ENCODE measurements at regions not wholly inside any gene's neighbourhood (a gene's known extent, or its start where the extent isn't known, plus 50 kb on each side); places are given as distances from the start of the nearest gene placed in this dataset.

- H3K4me1 ChIP-seq (ENCODE audit: insufficient read depth, low read length) = no peaks in the 10 kb centered on the region
- H2AFZ ChIP-seq (ENCODE audit: low read length) = no peak overlapping the region
- Mint-ChIP-seq H3K27ac (no peak overlapping the region), H3K4me1 (no peaks in the 10 kb centered on the region), H3K27me3 (ENCODE audit: low read depth) (no peaks in the 10 kb centered on the region; the same call in 1 of the 2 replicates), H3K36me3 (ENCODE audit: insufficient read depth in 1 of 3, low read depth in 3 of 3) (peaks cover 0 to 12% (median 0%) of the 10 kb centered on the region in 3 experiments; a peak in 3 of 7 replicates), H3K9me3 (peaks cover 31 to 78% of the 10 kb centered on the region in 2 experiments), H3K4me3 (no peak overlapping the region)
- no CpG with 5 or more reads among the region's 2 CpGs for WGBS (ENCODE audit: extremely low coverage, insufficient read length, low lambda C conversion rate)
- no peaks in the 10 kb centered on the region for H3K79me1 ChIP-seq (ENCODE audit: insufficient read depth, low read depth, low read length, poor library complexity, severe bottlenecking)
- no peak overlapping the region for H3K56ac ChIP-seq (ENCODE audit: insufficient read length, low read depth, low read length)
- DNase-seq = no peak
- no peak overlapping the region for H3K4me2 ChIP-seq (ENCODE audit: insufficient read depth, insufficient read length, low read length)
- TF ChIP-seq CTCF (conservative IDR thresholded peaks at IDR 0.05) = no peak
- peaks cover 11% of the 10 kb centered on the region for H3K9me3 ChIP-seq (ENCODE audit: control insufficient read depth, low read depth, low read length)
- H3K9ac ChIP-seq (ENCODE audit: extremely low read depth, insufficient read length, low read length) = no peak overlapping the region
- H2BK5ac ChIP-seq (ENCODE audit: insufficient read length, low read length) = no peak overlapping the region
- H3K4ac ChIP-seq (ENCODE audit: low read depth, low read length) = no peak overlapping the region
- no peak overlapping the region for H4K91ac ChIP-seq (ENCODE audit: insufficient read length, low read depth, low read length)
- no peak overlapping the region for H2BK15ac ChIP-seq (ENCODE audit: low read depth, low read length)
- no peak overlapping the region for H4K8ac ChIP-seq (replicated peaks; ENCODE audit: insufficient read length, low read depth, low read length)
- no peaks in the 10 kb centered on the region for H3K23me2 ChIP-seq (ENCODE audit: insufficient read length, low read depth, low read length, poor library complexity, severe bottlenecking)
- H2AK5ac ChIP-seq (ENCODE audit: insufficient read length, low read length) = no peak overlapping the region
- no peak overlapping the region for H2BK120ac ChIP-seq (ENCODE audit: low read depth, low read length, poor library complexity, severe bottlenecking)
- H2BK12ac ChIP-seq (ENCODE audit: insufficient read length, low read depth, low read length) = no peak overlapping the region
- H3K79me2 ChIP-seq (ENCODE audit: insufficient read depth, low read length) = no peaks in the 10 kb centered on the region
- H4K20me1 ChIP-seq (ENCODE audit: control insufficient read depth, insufficient read depth, insufficient read length) = no peaks in the 10 kb centered on the region
- no peak overlapping the region for H3K14ac ChIP-seq (ENCODE audit: insufficient read depth, low read length)
- H3K18ac ChIP-seq (ENCODE audit: insufficient read length, low read depth, low read length) = no peak overlapping the region
- H2BK20ac ChIP-seq (ENCODE audit: low read depth, low read length, poor library complexity, severe bottlenecking) = no peak overlapping the region
- H3T11ph ChIP-seq (ENCODE audit: low read length) = no peak overlapping the region
- H3K23ac ChIP-seq (ENCODE audit: insufficient read length, low read depth, low read length) = no peak overlapping the region
- no peaks in the 10 kb centered on the region for H3K27me3 ChIP-seq (ENCODE audit: insufficient read depth, low read length)
- no peak overlapping the region for H4K5ac ChIP-seq (ENCODE audit: insufficient read length, low read depth, low read length)
- H3K27ac ChIP-seq (ENCODE audit: insufficient read length, low read depth, low read length) = no peak overlapping the region
These were observed 76.1 kb downstream of the DHRS2 start for GRCh38 chr14:23712287-23712686.
